NK-92 (cell line): ENCODE measurements at regions not wholly inside any gene's neighbourhood (a gene's known extent, or its start where the extent isn't known, plus 50 kb on each side); places are given as distances from the start of the nearest gene placed in this dataset.

Experiments
- DNase-seq: peaks from one replicate; lab custom pipeline; 2025; ENCODE audit not compliant: unreplicated experiment; lab: John Stamatoyannopoulos, UW

- no peak for DNase-seq
Measured at GRCh38 chr22:49642331-49642730, 185.3 kb downstream of the BRD1 start.

- DNase-seq = no peak
Measured at GRCh38 chr22:49641770-49642313, 185.8 kb downstream of the BRD1 start.

- no peak for DNase-seq
Measured at GRCh38 chr22:49640366-49641095, 187.1 kb downstream of the BRD1 start.

- DNase-seq = no peak
Measured at GRCh38 chr22:49639956-49640355, 187.7 kb downstream of the BRD1 start.

- DNase-seq = no peak
Measured at GRCh38 chr22:49638788-49639187, 188.9 kb downstream of the BRD1 start.

- DNase-seq = no peak
Measured at GRCh38 chr22:49638001-49638400, 189.7 kb downstream of the BRD1 start.

- DNase-seq = no peak
Measured at GRCh38 chr22:49637255-49637760, 190.4 kb downstream of the BRD1 start.

GRCh38 chr22:49636649-49637048 is 191.0 kb downstream of the BRD1 start:
- DNase-seq = no peak

GRCh38 chr22:49636214-49636613 is 191.5 kb downstream of the BRD1 start:
- DNase-seq = no peak

- no peak for DNase-seq
Measured at GRCh38 chr22:49634006-49634772, 193.5 kb downstream of the BRD1 start.

GRCh38 chr22:49633010-49633324 is 194.7 kb downstream of the BRD1 start:
- DNase-seq = no peak

- DNase-seq = no peak
Measured at GRCh38 chr22:49632199-49633009, 195.3 kb downstream of the BRD1 start.

GRCh38 chr22:49630448-49630946 is 197.2 kb downstream of the BRD1 start:
- DNase-seq = no peak

- no peak for DNase-seq
Measured at GRCh38 chr22:49629586-49630447, 197.9 kb downstream of the BRD1 start.

GRCh38 chr22:49629261-49629570 is 198.5 kb downstream of the BRD1 start:
- DNase-seq = no peak

- DNase-seq = no peak
Measured at GRCh38 chr22:49628391-49629260, 199.0 kb downstream of the BRD1 start.

- no peak for DNase-seq
Measured at GRCh38 chr22:49627217-49628181, 200.2 kb downstream of the BRD1 start.
